ENCODE measurements at regions not wholly inside any gene's neighbourhood (a gene's known extent, or its start where the extent isn't known, plus 50 kb on each side); places are given as distances from the start of the nearest gene placed in this dataset.

GRCh38 chr5:6868575-6869215 is 155.5 kb downstream of the TENT4A start:
- Histone ChIP-seq H3K9ac (ENCODE audit: insufficient read length) (no peak overlapping the region), H3K9me3 (ENCODE audit: low read depth, low read length) (no peaks in the 10 kb centered on the region), H3K36me3 (ENCODE audit: insufficient read depth, low read length) (no peaks in the 10 kb centered on the region), H3K4me3 (no peak overlapping the region), H3K27ac (no peak overlapping the region)
- DNase-seq (ENCODE audit: low read depth, low spot score): no peak
- TF ChIP-seq EZH2 (IDR thresholded peaks at IDR 0.05) (no peak), FOXP2 (optimal IDR thresholded peaks at IDR 0.05; ENCODE audit: control extremely low read depth, extremely low read length, insufficient read depth) (no peak), POLR2AphosphoS5 (IDR thresholded peaks at IDR 0.05; ENCODE audit: borderline replicate concordance, low read depth, low read length) (no peak)

GRCh38 chr5:6869677-6870076 is 156.4 kb downstream of the TENT4A start:
- no peak overlapping the region for H3K9ac ChIP-seq (ENCODE audit: insufficient read length)
- no peaks in the 10 kb centered on the region for H3K9me3 ChIP-seq (ENCODE audit: low read depth, low read length)
- no peak overlapping the region for H3K27ac ChIP-seq
- DNase-seq (ENCODE audit: low read depth, low spot score): no peak
- no peaks in the 10 kb centered on the region for H3K36me3 ChIP-seq (ENCODE audit: insufficient read depth, low read length)
- no peak overlapping the region for H3K4me3 ChIP-seq
- TF ChIP-seq POLR2AphosphoS5 (IDR thresholded peaks at IDR 0.05; ENCODE audit: borderline replicate concordance, low read depth, low read length) (no peak), EZH2 (IDR thresholded peaks at IDR 0.05) (no peak), FOXP2 (optimal IDR thresholded peaks at IDR 0.05; ENCODE audit: control extremely low read depth, extremely low read length, insufficient read depth) (no peak)

- Histone ChIP-seq H3K9me3 (ENCODE audit: low read depth, low read length) (no peaks in the 10 kb centered on the region), H3K4me3 (no peak overlapping the region), H3K9ac (ENCODE audit: insufficient read length) (no peak overlapping the region), H3K36me3 (ENCODE audit: insufficient read depth, low read length) (no peaks in the 10 kb centered on the region), H3K27ac (no peak overlapping the region)
- DNase-seq (ENCODE audit: low read depth, low spot score): no peak
- TF ChIP-seq POLR2AphosphoS5 (IDR thresholded peaks at IDR 0.05; ENCODE audit: borderline replicate concordance, low read depth, low read length) (no peak), EZH2 (IDR thresholded peaks at IDR 0.05) (no peak), FOXP2 (optimal IDR thresholded peaks at IDR 0.05; ENCODE audit: control extremely low read depth, extremely low read length, insufficient read depth) (no peak)
Measured at GRCh38 chr5:6872441-6873160, 159.4 kb downstream of the TENT4A start.

- H3K9me3 ChIP-seq (ENCODE audit: low read depth, low read length): no peaks in the 10 kb centered on the region
- no peak overlapping the region for H3K4me3 ChIP-seq
- no peak overlapping the region for H3K27ac ChIP-seq
- no peaks in the 10 kb centered on the region for H3K36me3 ChIP-seq (ENCODE audit: insufficient read depth, low read length)
- H3K9ac ChIP-seq (ENCODE audit: insufficient read length): no peak overlapping the region
- DNase-seq (ENCODE audit: low read depth, low spot score): no peak
- no peak for TF ChIP-seq FOXP2 (optimal IDR thresholded peaks at IDR 0.05; ENCODE audit: control extremely low read depth, extremely low read length, insufficient read depth)
- no peak for TF ChIP-seq POLR2AphosphoS5 (IDR thresholded peaks at IDR 0.05; ENCODE audit: borderline replicate concordance, low read depth, low read length)
- no peak for TF ChIP-seq EZH2 (IDR thresholded peaks at IDR 0.05)
Measured at GRCh38 chr5:6873359-6873758, 160.1 kb downstream of the TENT4A start.

GRCh38 chr5:6875376-6875775 is 162.1 kb downstream of the TENT4A start:
- no peak for DNase-seq (ENCODE audit: low read depth, low spot score)
- TF ChIP-seq EZH2 (IDR thresholded peaks at IDR 0.05) (no peak), POLR2AphosphoS5 (IDR thresholded peaks at IDR 0.05; ENCODE audit: borderline replicate concordance, low read depth, low read length) (no peak), FOXP2 (optimal IDR thresholded peaks at IDR 0.05; ENCODE audit: control extremely low read depth, extremely low read length, insufficient read depth) (no peak)
- H3K36me3 ChIP-seq (ENCODE audit: insufficient read depth, low read length): no peaks in the 10 kb centered on the region
- H3K27ac ChIP-seq: no peak overlapping the region
- no peaks in the 10 kb centered on the region for H3K9me3 ChIP-seq (ENCODE audit: low read depth, low read length)
- no peak overlapping the region for H3K4me3 ChIP-seq
- H3K9ac ChIP-seq (ENCODE audit: insufficient read length): no peak overlapping the region

GRCh38 chr5:6877986-6878828 is 165.0 kb downstream of the TENT4A start:
- DNase-seq (ENCODE audit: low read depth, low spot score): no peak
- no peak overlapping the region for H3K27ac ChIP-seq
- TF ChIP-seq FOXP2 (optimal IDR thresholded peaks at IDR 0.05; ENCODE audit: control extremely low read depth, extremely low read length, insufficient read depth): no peak
- no peak for TF ChIP-seq POLR2AphosphoS5 (IDR thresholded peaks at IDR 0.05; ENCODE audit: borderline replicate concordance, low read depth, low read length)
- no peak for TF ChIP-seq EZH2 (IDR thresholded peaks at IDR 0.05)
- H3K9me3 ChIP-seq (ENCODE audit: low read depth, low read length): no peaks in the 10 kb centered on the region
- no peak overlapping the region for H3K4me3 ChIP-seq
- no peaks in the 10 kb centered on the region for H3K36me3 ChIP-seq (ENCODE audit: insufficient read depth, low read length)
- H3K9ac ChIP-seq (ENCODE audit: insufficient read length): no peak overlapping the region

- no peak overlapping the region for H3K9ac ChIP-seq (ENCODE audit: insufficient read length)
- no peak for DNase-seq (ENCODE audit: low read depth, low spot score)
- no peak overlapping the region for H3K27ac ChIP-seq
- no peaks in the 10 kb centered on the region for H3K36me3 ChIP-seq (ENCODE audit: insufficient read depth, low read length)
- no peak overlapping the region for H3K4me3 ChIP-seq
- no peaks in the 10 kb centered on the region for H3K9me3 ChIP-seq (ENCODE audit: low read depth, low read length)
- no peak for TF ChIP-seq EZH2 (IDR thresholded peaks at IDR 0.05)
- TF ChIP-seq POLR2AphosphoS5 (IDR thresholded peaks at IDR 0.05; ENCODE audit: borderline replicate concordance, low read depth, low read length): no peak
- TF ChIP-seq FOXP2 (optimal IDR thresholded peaks at IDR 0.05; ENCODE audit: control extremely low read depth, extremely low read length, insufficient read depth): no peak
Measured at GRCh38 chr5:6885581-6885980, 172.3 kb downstream of the TENT4A start.

- Histone ChIP-seq H3K27ac (no peak overlapping the region), H3K9ac (ENCODE audit: insufficient read length) (no peak overlapping the region), H3K4me3 (no peak overlapping the region), H3K9me3 (ENCODE audit: low read depth, low read length) (no peaks in the 10 kb centered on the region), H3K36me3 (ENCODE audit: insufficient read depth, low read length) (no peaks in the 10 kb centered on the region)
- TF ChIP-seq FOXP2 (optimal IDR thresholded peaks at IDR 0.05; ENCODE audit: control extremely low read depth, extremely low read length, insufficient read depth): no peak
- TF ChIP-seq POLR2AphosphoS5 (IDR thresholded peaks at IDR 0.05; ENCODE audit: borderline replicate concordance, low read depth, low read length): no peak
- no peak for TF ChIP-seq EZH2 (IDR thresholded peaks at IDR 0.05)
- no peak for DNase-seq (ENCODE audit: low read depth, low spot score)
Measured at GRCh38 chr5:6886866-6887265, 173.6 kb downstream of the TENT4A start.
